GM10248 (cell line): ENCODE measurements at regions not wholly inside any gene's neighbourhood (a gene's known extent, or its start where the extent isn't known, plus 50 kb on each side); places are given as distances from the start of the nearest gene placed in this dataset.

Source experiments
- CTCF ChIA-PET: fragments of 300-600 bp; sonication (Branson Sonifier 250); formaldehyde crosslinking; extraction: SDS; loops from one replicate; lab custom pipeline; 2021; ENCODE audit warnings: antibody characterized with exemption; lab: Yijun Ruan, JAX
- POLR2A ChIA-PET: fragments of 350-650 bp; sonication (Branson Sonifier 250); formaldehyde crosslinking; extraction: SDS; loops from one replicate; lab custom pipeline; 2020; ENCODE audit warnings: antibody characterized with exemption; lab: Yijun Ruan, JAX
- DNase-seq: peaks from one replicate; pipeline ENCODE4 v3.0.0; 2012; ENCODE audit errors: extremely low spot score
- TF ChIP-seq, protein P1 (sequence below): IDR thresholded peaks from 2 replicates; pipeline ENCODE4 v1.5.1; 2012; ENCODE audit warnings: mild to moderate bottlenecking, low read depth; ENCODE audit errors: extremely low read depth, missing control alignments, control extremely low read depth

DNA sequence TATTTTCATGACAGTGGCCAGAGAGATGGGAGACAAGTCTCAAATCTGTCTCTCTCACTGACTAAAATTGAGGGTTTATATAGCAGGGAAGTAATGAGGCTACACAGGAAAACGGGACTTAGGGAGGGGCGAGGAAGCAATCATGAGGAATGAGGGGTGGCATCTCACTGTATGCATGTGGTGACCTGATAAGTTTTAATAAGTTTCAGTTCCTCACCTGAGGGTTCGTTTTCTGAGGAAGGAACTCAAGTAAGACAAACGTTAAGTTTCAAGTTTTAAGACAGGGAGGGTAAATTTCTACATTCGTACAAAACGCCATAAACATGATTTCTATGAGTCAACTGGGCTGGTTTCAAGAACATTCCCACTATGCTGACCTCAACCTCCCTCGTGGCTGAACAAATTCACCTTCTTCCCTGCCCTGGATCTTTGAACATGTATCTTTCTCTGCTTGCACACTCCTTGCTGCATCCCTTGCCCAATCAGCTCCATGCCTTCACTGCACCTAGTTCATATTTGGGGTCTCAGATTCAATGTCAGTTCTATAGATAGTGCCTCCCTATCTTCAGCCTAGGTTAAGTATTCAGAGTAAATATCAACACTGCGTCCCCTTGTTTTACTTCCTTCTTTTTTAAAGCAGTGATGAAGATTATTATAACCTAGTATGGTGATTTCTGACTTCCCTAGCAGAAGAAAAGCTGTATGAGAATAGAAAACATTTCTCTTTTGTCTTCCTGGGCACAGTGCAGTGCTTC lies 53.3 kb upstream of the CNTNAP5 start:
- ChIA-PET POLR2A (no interaction called here), CTCF (interaction anchor here (0.8 kb wide), 1 partner anchor 31 kb away, joined by 3 read pairs; no protein-coding TSS in a partner anchor)
- no peak for DNase-seq
- TF ChIP-seq, protein P1, sequence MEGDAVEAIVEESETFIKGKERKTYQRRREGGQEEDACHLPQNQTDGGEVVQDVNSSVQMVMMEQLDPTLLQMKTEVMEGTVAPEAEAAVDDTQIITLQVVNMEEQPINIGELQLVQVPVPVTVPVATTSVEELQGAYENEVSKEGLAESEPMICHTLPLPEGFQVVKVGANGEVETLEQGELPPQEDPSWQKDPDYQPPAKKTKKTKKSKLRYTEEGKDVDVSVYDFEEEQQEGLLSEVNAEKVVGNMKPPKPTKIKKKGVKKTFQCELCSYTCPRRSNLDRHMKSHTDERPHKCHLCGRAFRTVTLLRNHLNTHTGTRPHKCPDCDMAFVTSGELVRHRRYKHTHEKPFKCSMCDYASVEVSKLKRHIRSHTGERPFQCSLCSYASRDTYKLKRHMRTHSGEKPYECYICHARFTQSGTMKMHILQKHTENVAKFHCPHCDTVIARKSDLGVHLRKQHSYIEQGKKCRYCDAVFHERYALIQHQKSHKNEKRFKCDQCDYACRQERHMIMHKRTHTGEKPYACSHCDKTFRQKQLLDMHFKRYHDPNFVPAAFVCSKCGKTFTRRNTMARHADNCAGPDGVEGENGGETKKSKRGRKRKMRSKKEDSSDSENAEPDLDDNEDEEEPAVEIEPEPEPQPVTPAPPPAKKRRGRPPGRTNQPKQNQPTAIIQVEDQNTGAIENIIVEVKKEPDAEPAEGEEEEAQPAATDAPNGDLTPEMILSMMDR: no peak
